ENCODE measurements at regions not wholly inside any gene's neighbourhood (a gene's known extent, or its start where the extent isn't known, plus 50 kb on each side); places are given as distances from the start of the nearest gene placed in this dataset.
"Not testable (repeated sequence)": the region's sequence is repeated elsewhere in the genome, so short reads cannot be mapped to it uniquely, and the experiment has no call there.

- Histone ChIP-seq H3K27me3 (ENCODE audit: insufficient read depth, low read length) (no peaks in the 10 kb centered on the region), H3K4me1 (ENCODE audit: insufficient read depth, low read length, severe bottlenecking) (no peaks in the 10 kb centered on the region), H3K36me3 (ENCODE audit: insufficient read depth, low read length) (no peaks in the 10 kb centered on the region), H3K79me2 (ENCODE audit: insufficient read depth, low read length) (no peaks in the 10 kb centered on the region), H4K20me1 (ENCODE audit: insufficient read depth, low read length) (no peaks in the 10 kb centered on the region), H3K4me3 (ENCODE audit: low read depth, low read length, poor library complexity, severe bottlenecking) (no peak overlapping the region), H3F3A (ENCODE audit: insufficient read depth, low read length) (no peaks in the 10 kb centered on the region), H3K4me2 (ENCODE audit: low read length) (no peak overlapping the region), H3K9ac (ENCODE audit: low read length) (no peak overlapping the region), H2AFZ (ENCODE audit: low read length) (no peak overlapping the region), H3K9me3 (ENCODE audit: low read length) (no peaks in the 10 kb centered on the region), H3K9me2 (ENCODE audit: low read depth, low read length) (no peaks in the 10 kb centered on the region), H3K27ac (ENCODE audit: low read depth, low read length, poor library complexity, severe bottlenecking) (no peak overlapping the region)
- TF ChIP-seq EZH2 (IDR thresholded peaks at IDR 0.05; ENCODE audit: borderline replicate concordance, low read length) (no peak), CTCF (IDR thresholded peaks at IDR 0.05; ENCODE audit: low read length) (no peak)
These were observed 98.8 kb downstream of the FOXD2 start for GRCh38 chr1:47536646-47537118.

- H3K27me3 ChIP-seq (ENCODE audit: insufficient read depth, low read length): no peaks in the 10 kb centered on the region
- TF ChIP-seq CTCF (IDR thresholded peaks at IDR 0.05; ENCODE audit: low read length) (no peak), EZH2 (IDR thresholded peaks at IDR 0.05; ENCODE audit: borderline replicate concordance, low read length) (no peak)
These were observed 99.4 kb downstream of the FOXD2 start for GRCh38 chr1:47537268-47537667.

DNA sequence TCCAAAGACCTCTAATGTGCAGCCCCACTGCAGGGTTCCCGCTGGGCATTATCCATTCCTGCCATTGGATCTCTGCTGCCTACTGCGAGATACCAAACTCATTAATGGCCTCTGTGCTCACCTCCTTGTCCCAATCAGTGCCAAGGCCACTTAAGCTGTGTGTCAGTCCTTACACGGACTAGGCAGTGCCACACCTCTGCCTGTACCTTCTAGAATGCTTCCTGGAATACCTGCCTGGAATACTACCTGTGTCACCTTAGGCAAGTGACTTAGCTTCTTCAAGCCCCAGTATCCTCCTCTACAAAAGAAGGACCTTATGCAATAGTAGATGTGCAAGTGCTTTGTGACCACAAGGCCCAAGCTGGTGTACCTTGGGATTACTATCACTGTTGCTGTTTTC is 100.1 kb downstream of the FOXD2 start:
- Histone ChIP-seq H4K20me1 (ENCODE audit: insufficient read depth, low read length) (no peaks in the 10 kb centered on the region), H3K79me2 (ENCODE audit: insufficient read depth, low read length) (no peaks in the 10 kb centered on the region), H3K27me3 (ENCODE audit: insufficient read depth, low read length) (no peaks in the 10 kb centered on the region), H3F3A (ENCODE audit: insufficient read depth, low read length) (no peaks in the 10 kb centered on the region), H2AFZ (ENCODE audit: low read length) (no peak overlapping the region), H3K4me2 (ENCODE audit: low read length) (no peak overlapping the region), H3K9me3 (ENCODE audit: low read length) (no peaks in the 10 kb centered on the region), H3K4me3 (ENCODE audit: low read depth, low read length, poor library complexity, severe bottlenecking) (no peak overlapping the region), H3K27ac (ENCODE audit: low read depth, low read length, poor library complexity, severe bottlenecking) (no peak overlapping the region), H3K9me2 (ENCODE audit: low read depth, low read length) (no peaks in the 10 kb centered on the region), H3K36me3 (ENCODE audit: insufficient read depth, low read length) (no peaks in the 10 kb centered on the region), H3K9ac (ENCODE audit: low read length) (no peak overlapping the region), H3K4me1 (ENCODE audit: insufficient read depth, low read length, severe bottlenecking) (no peaks in the 10 kb centered on the region)
- TF ChIP-seq EZH2 (IDR thresholded peaks at IDR 0.05; ENCODE audit: borderline replicate concordance, low read length) (no peak), CTCF (IDR thresholded peaks at IDR 0.05; ENCODE audit: low read length) (no peak)

More at GRCh38 chr1:47537268-47537667, 99.4 kb downstream of the FOXD2 start:
- H3K4me1 ChIP-seq (ENCODE audit: insufficient read depth, low read length, severe bottlenecking): no peaks in the 10 kb centered on the region
- no peak overlapping the region for H3K9ac ChIP-seq (ENCODE audit: low read length)
- H3K9me3 ChIP-seq (ENCODE audit: low read length): no peaks in the 10 kb centered on the region
- H3F3A ChIP-seq (ENCODE audit: insufficient read depth, low read length): no peaks in the 10 kb centered on the region
- no peaks in the 10 kb centered on the region for H3K79me2 ChIP-seq (ENCODE audit: insufficient read depth, low read length)
- no peaks in the 10 kb centered on the region for H4K20me1 ChIP-seq (ENCODE audit: insufficient read depth, low read length)
- no peak overlapping the region for H3K4me2 ChIP-seq (ENCODE audit: low read length)
- H3K36me3 ChIP-seq (ENCODE audit: insufficient read depth, low read length): no peaks in the 10 kb centered on the region
- no peak overlapping the region for H2AFZ ChIP-seq (ENCODE audit: low read length)
- no peaks in the 10 kb centered on the region for H3K9me2 ChIP-seq (ENCODE audit: low read depth, low read length)
- no peak overlapping the region for H3K27ac ChIP-seq (ENCODE audit: low read depth, low read length, poor library complexity, severe bottlenecking)
- no peak overlapping the region for H3K4me3 ChIP-seq (ENCODE audit: low read depth, low read length, poor library complexity, severe bottlenecking)

- not testable (repeated sequence) for H3K4me1 ChIP-seq (ENCODE audit: insufficient read depth, low read length, severe bottlenecking); H3K9me3 ChIP-seq (ENCODE audit: low read length); H3K9ac ChIP-seq (ENCODE audit: low read length); H4K20me1 ChIP-seq (ENCODE audit: insufficient read depth, low read length); H3F3A ChIP-seq (ENCODE audit: insufficient read depth, low read length); H3K27ac ChIP-seq (ENCODE audit: low read depth, low read length, poor library complexity, severe bottlenecking); H3K36me3 ChIP-seq (ENCODE audit: insufficient read depth, low read length); H2AFZ ChIP-seq (ENCODE audit: low read length); H3K27me3 ChIP-seq (ENCODE audit: insufficient read depth, low read length); H3K79me2 ChIP-seq (ENCODE audit: insufficient read depth, low read length); H3K9me2 ChIP-seq (ENCODE audit: low read depth, low read length); H3K4me2 ChIP-seq (ENCODE audit: low read length); H3K4me3 ChIP-seq (ENCODE audit: low read depth, low read length, poor library complexity, severe bottlenecking)
These were observed 100.7 kb downstream of the FOXD2 start for GRCh38 chr1:47538530-47538929.

DNA sequence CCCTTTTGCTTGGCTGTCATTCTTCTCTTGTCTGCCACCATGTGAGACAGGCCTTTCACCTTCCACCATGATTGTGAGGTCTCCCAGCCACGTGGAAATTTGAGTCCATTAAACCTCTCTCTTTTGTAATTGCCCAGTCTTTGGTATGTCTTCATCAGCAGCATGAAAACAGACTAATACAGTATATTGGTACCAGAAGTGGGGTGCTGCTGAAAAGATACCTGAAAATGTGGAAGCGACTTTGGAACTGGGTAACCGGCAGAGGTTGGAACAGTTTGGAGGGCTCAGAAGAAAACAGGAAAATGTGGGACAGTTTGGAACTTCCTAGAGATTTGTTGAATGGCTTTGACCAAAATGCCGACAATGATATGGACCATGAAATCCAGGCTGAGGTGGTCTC is 103.9 kb downstream of the FOXD2 start:
- not testable (repeated sequence) for H2AFZ ChIP-seq (ENCODE audit: low read length); H3K36me3 ChIP-seq (ENCODE audit: insufficient read depth, low read length); H3K9me3 ChIP-seq (ENCODE audit: low read length); H3K79me2 ChIP-seq (ENCODE audit: insufficient read depth, low read length); H3K27ac ChIP-seq (ENCODE audit: low read depth, low read length, poor library complexity, severe bottlenecking); H3K4me2 ChIP-seq (ENCODE audit: low read length); H3K9me2 ChIP-seq (ENCODE audit: low read depth, low read length); H3F3A ChIP-seq (ENCODE audit: insufficient read depth, low read length); H3K27me3 ChIP-seq (ENCODE audit: insufficient read depth, low read length); H3K9ac ChIP-seq (ENCODE audit: low read length); H3K4me3 ChIP-seq (ENCODE audit: low read depth, low read length, poor library complexity, severe bottlenecking); H4K20me1 ChIP-seq (ENCODE audit: insufficient read depth, low read length); H3K4me1 ChIP-seq (ENCODE audit: insufficient read depth, low read length, severe bottlenecking)

All from OCI-LY1 (cell line).